ENCODE measurements at regions not wholly inside any gene's neighbourhood (a gene's known extent, or its start where the extent isn't known, plus 50 kb on each side); places are given as distances from the start of the nearest gene placed in this dataset.

GRCh38 chr9:115359017-115359780 lies 241.2 kb upstream of the TNC start:
- Histone ChIP-seq H2AFZ (ENCODE audit: low read depth, low read length) (no peak overlapping the region), H3K4me3 (ENCODE audit: low read length) (no peak overlapping the region), H3K79me2 (ENCODE audit: low read length) (no peaks in the 10 kb centered on the region), H3K4me2 (ENCODE audit: low read length) (no peak overlapping the region), H4K20me1 (ENCODE audit: insufficient read depth, low read length) (no peaks in the 10 kb centered on the region), H3K9ac (ENCODE audit: low read length) (no peak overlapping the region), H3K4me1 (ENCODE audit: low read length) (no peaks in the 10 kb centered on the region), H3K27me3 (ENCODE audit: low read depth, low read length) (no peaks in the 10 kb centered on the region), H3K36me3 (replicated peaks; ENCODE audit: low read depth, low read length) (no peaks in the 10 kb centered on the region), H3K27ac (ENCODE audit: low read length) (no peak overlapping the region), H3K9me3 (ENCODE audit: insufficient read depth, low read length) (no peaks in the 10 kb centered on the region)
- no peak for TF ChIP-seq EZH2phosphoT487 (IDR thresholded peaks at IDR 0.05; ENCODE audit: low read depth)
- TF ChIP-seq, protein P1, sequence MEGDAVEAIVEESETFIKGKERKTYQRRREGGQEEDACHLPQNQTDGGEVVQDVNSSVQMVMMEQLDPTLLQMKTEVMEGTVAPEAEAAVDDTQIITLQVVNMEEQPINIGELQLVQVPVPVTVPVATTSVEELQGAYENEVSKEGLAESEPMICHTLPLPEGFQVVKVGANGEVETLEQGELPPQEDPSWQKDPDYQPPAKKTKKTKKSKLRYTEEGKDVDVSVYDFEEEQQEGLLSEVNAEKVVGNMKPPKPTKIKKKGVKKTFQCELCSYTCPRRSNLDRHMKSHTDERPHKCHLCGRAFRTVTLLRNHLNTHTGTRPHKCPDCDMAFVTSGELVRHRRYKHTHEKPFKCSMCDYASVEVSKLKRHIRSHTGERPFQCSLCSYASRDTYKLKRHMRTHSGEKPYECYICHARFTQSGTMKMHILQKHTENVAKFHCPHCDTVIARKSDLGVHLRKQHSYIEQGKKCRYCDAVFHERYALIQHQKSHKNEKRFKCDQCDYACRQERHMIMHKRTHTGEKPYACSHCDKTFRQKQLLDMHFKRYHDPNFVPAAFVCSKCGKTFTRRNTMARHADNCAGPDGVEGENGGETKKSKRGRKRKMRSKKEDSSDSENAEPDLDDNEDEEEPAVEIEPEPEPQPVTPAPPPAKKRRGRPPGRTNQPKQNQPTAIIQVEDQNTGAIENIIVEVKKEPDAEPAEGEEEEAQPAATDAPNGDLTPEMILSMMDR (IDR thresholded peaks at IDR 0.05; ENCODE audit: low read depth, low read length) = no peak

GRCh38 chr9:115360122-115360521 lies 242.2 kb upstream of the TNC start:
- no peak overlapping the region for H2AFZ ChIP-seq (ENCODE audit: low read depth, low read length)
- no peaks in the 10 kb centered on the region for H3K79me2 ChIP-seq (ENCODE audit: low read length)
- no peaks in the 10 kb centered on the region for H3K36me3 ChIP-seq (replicated peaks; ENCODE audit: low read depth, low read length)
- H3K4me2 ChIP-seq (ENCODE audit: low read length) = no peak overlapping the region
- H3K27ac ChIP-seq (ENCODE audit: low read length) = no peak overlapping the region
- H3K4me1 ChIP-seq (ENCODE audit: low read length) = no peaks in the 10 kb centered on the region
- no peaks in the 10 kb centered on the region for H3K27me3 ChIP-seq (ENCODE audit: low read depth, low read length)
- H3K9ac ChIP-seq (ENCODE audit: low read length) = no peak overlapping the region
- H3K9me3 ChIP-seq (ENCODE audit: insufficient read depth, low read length) = no peaks in the 10 kb centered on the region
- no peak overlapping the region for H3K4me3 ChIP-seq (ENCODE audit: low read length)
- H4K20me1 ChIP-seq (ENCODE audit: insufficient read depth, low read length) = no peaks in the 10 kb centered on the region
- TF ChIP-seq EZH2phosphoT487 (IDR thresholded peaks at IDR 0.05; ENCODE audit: low read depth) = no peak
- TF ChIP-seq, protein P1 (IDR thresholded peaks at IDR 0.05; ENCODE audit: low read depth, low read length) = no peak

DNA sequence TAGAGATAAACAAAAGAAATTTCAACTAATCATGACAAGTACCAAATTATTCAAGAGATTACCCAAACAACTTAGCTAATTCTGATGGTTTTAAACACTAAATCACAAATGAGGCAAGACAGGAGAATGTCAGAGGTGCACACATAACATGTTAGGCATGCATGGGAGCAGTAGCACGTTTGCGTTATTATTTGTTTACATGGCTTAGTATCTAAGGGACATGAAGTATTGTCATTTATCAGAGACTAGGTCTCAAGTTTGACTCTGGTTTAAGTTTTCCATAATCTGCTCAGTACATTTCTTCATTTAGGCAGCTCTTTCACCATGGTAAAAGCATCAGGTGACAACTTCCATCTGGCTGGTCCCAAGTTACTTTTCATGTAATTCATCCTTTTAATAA lies 244.1 kb upstream of the TNC start:
- H3K27me3 ChIP-seq (ENCODE audit: low read depth, low read length) = no peaks in the 10 kb centered on the region
- H2AFZ ChIP-seq (ENCODE audit: low read depth, low read length) = no peak overlapping the region
- TF ChIP-seq, protein P1 (IDR thresholded peaks at IDR 0.05; ENCODE audit: low read depth, low read length) = no peak
- TF ChIP-seq EZH2phosphoT487 (IDR thresholded peaks at IDR 0.05; ENCODE audit: low read depth) = no peak
- H3K4me1 ChIP-seq (ENCODE audit: low read length) = no peaks in the 10 kb centered on the region
- H3K9me3 ChIP-seq (ENCODE audit: insufficient read depth, low read length) = no peaks in the 10 kb centered on the region
- H3K79me2 ChIP-seq (ENCODE audit: low read length) = no peaks in the 10 kb centered on the region
- no peaks in the 10 kb centered on the region for H3K36me3 ChIP-seq (replicated peaks; ENCODE audit: low read depth, low read length)
- no peak overlapping the region for H3K4me3 ChIP-seq (ENCODE audit: low read length)
- H3K27ac ChIP-seq (ENCODE audit: low read length) = no peak overlapping the region
- no peak overlapping the region for H3K9ac ChIP-seq (ENCODE audit: low read length)
- H3K4me2 ChIP-seq (ENCODE audit: low read length) = no peak overlapping the region
- H4K20me1 ChIP-seq (ENCODE audit: insufficient read depth, low read length) = no peaks in the 10 kb centered on the region

DNA sequence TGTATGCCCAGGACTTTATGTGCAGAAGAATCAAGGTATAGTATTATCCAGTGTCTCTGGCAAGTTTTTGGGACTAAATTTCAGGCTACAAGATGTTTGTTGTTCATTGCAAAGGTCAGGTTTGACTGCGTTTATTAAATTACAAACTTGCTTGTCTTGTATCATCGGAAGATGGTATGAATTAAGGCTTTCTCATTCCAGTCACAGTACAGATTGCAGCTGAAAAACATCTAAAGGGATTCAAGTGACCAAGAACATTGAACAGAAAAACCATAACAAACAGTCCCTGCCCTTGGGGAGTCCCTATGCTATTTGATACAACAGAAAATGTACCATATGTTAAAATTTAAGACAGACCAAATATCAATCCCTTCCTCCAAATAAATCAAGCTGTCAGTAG lies 244.7 kb upstream of the TNC start:
- Histone ChIP-seq H3K4me2 (ENCODE audit: low read length) (no peak overlapping the region), H3K36me3 (replicated peaks; ENCODE audit: low read depth, low read length) (no peaks in the 10 kb centered on the region), H3K4me1 (ENCODE audit: low read length) (no peaks in the 10 kb centered on the region), H3K4me3 (ENCODE audit: low read length) (no peak overlapping the region), H3K9ac (ENCODE audit: low read length) (no peak overlapping the region), H3K9me3 (ENCODE audit: insufficient read depth, low read length) (no peaks in the 10 kb centered on the region), H3K27me3 (ENCODE audit: low read depth, low read length) (no peaks in the 10 kb centered on the region), H3K79me2 (ENCODE audit: low read length) (no peaks in the 10 kb centered on the region), H3K27ac (ENCODE audit: low read length) (no peak overlapping the region), H2AFZ (ENCODE audit: low read depth, low read length) (no peak overlapping the region), H4K20me1 (ENCODE audit: insufficient read depth, low read length) (no peaks in the 10 kb centered on the region)
- TF ChIP-seq EZH2phosphoT487 (IDR thresholded peaks at IDR 0.05; ENCODE audit: low read depth) = no peak

All from OCI-LY3 (cell line).